ENCODE measurements at regions not wholly inside any gene's neighbourhood (a gene's known extent, or its start where the extent isn't known, plus 50 kb on each side); places are given as distances from the start of the nearest gene placed in this dataset.
"Not testable (repeated sequence)": the region's sequence is repeated elsewhere in the genome, so short reads cannot be mapped to it uniquely, and the experiment has no call there.

- no peak for DNase-seq (ENCODE audit: extremely low read depth, low read depth)
- no peak for TF ChIP-seq CTCF (IDR thresholded peaks at IDR 0.05; ENCODE audit: low read depth, low read length)
These were observed 724.2 kb downstream of the NSUN3 start for GRCh38 chr3:94787066-94787465.

GRCh38 chr3:94787734-94788270 is 724.9 kb downstream of the NSUN3 start:
- TF ChIP-seq CTCF (IDR thresholded peaks at IDR 0.05; ENCODE audit: low read depth, low read length) = no peak
- no peak for DNase-seq (ENCODE audit: extremely low read depth, low read depth)

- no peak for TF ChIP-seq CTCF (IDR thresholded peaks at IDR 0.05; ENCODE audit: low read depth, low read length)
- DNase-seq (ENCODE audit: extremely low read depth, low read depth) = no peak
These were observed 731.7 kb downstream of the NSUN3 start for GRCh38 chr3:94794563-94794962.

GRCh38 chr3:94799420-94800060 is 736.7 kb downstream of the NSUN3 start:
- no peak for DNase-seq (ENCODE audit: extremely low read depth, low read depth)
- TF ChIP-seq CTCF (IDR thresholded peaks at IDR 0.05; ENCODE audit: low read depth, low read length) = no peak

GRCh38 chr3:94811836-94812235 is 749.0 kb downstream of the NSUN3 start:
- no peak for TF ChIP-seq CTCF (IDR thresholded peaks at IDR 0.05; ENCODE audit: low read depth, low read length)

GRCh38 chr3:94821241-94821640 is 758.4 kb downstream of the NSUN3 start:
- DNase-seq (ENCODE audit: extremely low read depth, low read depth) = no peak
- no peak for TF ChIP-seq CTCF (IDR thresholded peaks at IDR 0.05; ENCODE audit: low read depth, low read length)

More at GRCh38 chr3:94811836-94812235, 749.0 kb downstream of the NSUN3 start:
- DNase-seq (ENCODE audit: extremely low read depth, low read depth) = no peak

GRCh38 chr3:94822298-94822697 is 759.4 kb downstream of the NSUN3 start:
- no peak for DNase-seq (ENCODE audit: extremely low read depth, low read depth)
- no peak for TF ChIP-seq CTCF (IDR thresholded peaks at IDR 0.05; ENCODE audit: low read depth, low read length)

- not testable (repeated sequence) for DNase-seq (ENCODE audit: extremely low read depth, low read depth)
These were observed 783.4 kb downstream of the NSUN3 start for GRCh38 chr3:94846251-94846650.

Data from AG09319 (cell line).